ENCODE measurements at regions not wholly inside any gene's neighbourhood (a gene's known extent, or its start where the extent isn't known, plus 50 kb on each side); places are given as distances from the start of the nearest gene placed in this dataset.
"Not testable (repeated sequence)": the region's sequence is repeated elsewhere in the genome, so short reads cannot be mapped to it uniquely, and the experiment has no call there.

- DNase-seq: not testable (repeated sequence)
Observed at GRCh38 chr12:76292891-76293290, 55.3 kb downstream of the BBS10 start.

- not testable (repeated sequence) for DNase-seq
Observed at GRCh38 chr12:76292305-76292704, 55.9 kb downstream of the BBS10 start.

GRCh38 chr12:76290963-76291859 is 57.0 kb downstream of the BBS10 start:
- no peak for DNase-seq

- DNase-seq: no peak
Observed at GRCh38 chr12:76288218-76288617, 60.0 kb downstream of the BBS10 start.

GRCh38 chr12:76284816-76285750 is 63.1 kb downstream of the BBS10 start:
- DNase-seq: no peak

GRCh38 chr12:76282744-76283143 is 65.5 kb downstream of the BBS10 start:
- no peak for DNase-seq

GRCh38 chr12:76277480-76277879 is 70.7 kb downstream of the BBS10 start:
- DNase-seq: no peak

GRCh38 chr12:76276499-76277151 is 71.6 kb downstream of the BBS10 start:
- DNase-seq: no peak

- DNase-seq: no peak
Observed at GRCh38 chr12:76275511-76276093, 72.6 kb downstream of the BBS10 start.

GRCh38 chr12:76274420-76275083 is 73.7 kb downstream of the BBS10 start:
- no peak for DNase-seq

GRCh38 chr12:76272287-76272686 is 75.9 kb downstream of the BBS10 start:
- DNase-seq: no peak

GRCh38 chr12:76270657-76271358 is 77.4 kb downstream of the BBS10 start:
- DNase-seq: no peak

- DNase-seq: no peak
Observed at GRCh38 chr12:76268267-76268666, 79.9 kb downstream of the BBS10 start.

- no peak for DNase-seq
Observed at GRCh38 chr12:76266797-76267196, 81.4 kb downstream of the BBS10 start.

- DNase-seq: no peak
Observed at GRCh38 chr12:76265424-76266180, 82.6 kb downstream of the BBS10 start.

GRCh38 chr12:76264611-76265012 is 83.6 kb downstream of the BBS10 start:
- DNase-seq: no peak

GRCh38 chr12:76263696-76264095 is 84.5 kb downstream of the BBS10 start:
- no peak for DNase-seq

GRCh38 chr12:76260390-76260748 is 87.8 kb downstream of the BBS10 start:
- no peak for DNase-seq

- no peak for DNase-seq
Observed at GRCh38 chr12:76259660-76260389, 88.4 kb downstream of the BBS10 start.

GRCh38 chr12:76259106-76259505 is 89.1 kb downstream of the BBS10 start:
- DNase-seq: no peak

Measured in SHP77 treated with DMSO at 0.1 percent for 48 hours (cell line).